ENCODE measurements at regions not wholly inside any gene's neighbourhood (a gene's known extent, or its start where the extent isn't known, plus 50 kb on each side); places are given as distances from the start of the nearest gene placed in this dataset.

DNA sequence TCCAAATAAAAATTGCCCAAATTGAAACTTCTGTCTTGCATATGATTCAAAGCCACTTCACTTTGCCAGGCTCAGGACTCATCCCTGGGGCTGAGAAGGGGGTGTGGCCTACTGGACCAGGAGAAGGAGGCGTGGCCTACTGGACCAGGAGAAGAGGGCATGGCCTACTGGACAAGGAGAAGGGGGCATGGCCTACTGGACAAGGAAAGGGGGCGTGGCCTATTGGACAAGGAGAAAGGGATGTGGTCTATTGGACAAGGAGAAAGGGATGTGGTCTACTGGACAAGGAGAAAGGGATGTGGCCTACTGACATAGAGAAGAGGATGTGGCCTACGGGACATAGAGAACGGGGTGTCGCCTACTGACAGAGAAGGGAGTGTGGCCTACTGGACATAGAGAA, 405.3 kb downstream of the RRAGC start:
- no peak for DNase-seq

GRCh38 chr1:38452246-38452645, 405.7 kb upstream of the POU3F1 start:
- no peak for DNase-seq

DNA sequence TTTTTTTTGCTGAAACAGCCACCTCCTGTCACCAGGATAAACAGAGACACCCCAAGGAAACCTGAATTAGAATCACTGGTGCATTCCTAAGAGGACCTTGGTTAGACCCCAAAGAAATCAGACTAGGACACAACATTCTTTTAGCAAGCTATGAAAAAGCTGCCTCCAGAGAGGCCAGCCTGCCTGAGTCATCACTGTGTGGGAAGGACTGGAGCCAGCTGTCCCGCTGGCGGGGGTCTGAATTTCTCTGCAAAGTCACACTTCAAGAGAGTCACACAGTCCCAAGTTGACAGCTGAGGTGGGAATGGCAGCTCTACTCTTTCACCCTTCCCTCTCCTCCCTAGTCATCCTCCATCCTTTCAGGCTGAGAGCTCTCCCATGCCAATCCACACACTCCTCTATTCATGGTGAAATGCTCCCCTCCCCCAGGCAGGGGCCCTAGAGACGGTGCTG, 405.0 kb upstream of the POU3F1 start:
- DNase-seq = no peak

DNA sequence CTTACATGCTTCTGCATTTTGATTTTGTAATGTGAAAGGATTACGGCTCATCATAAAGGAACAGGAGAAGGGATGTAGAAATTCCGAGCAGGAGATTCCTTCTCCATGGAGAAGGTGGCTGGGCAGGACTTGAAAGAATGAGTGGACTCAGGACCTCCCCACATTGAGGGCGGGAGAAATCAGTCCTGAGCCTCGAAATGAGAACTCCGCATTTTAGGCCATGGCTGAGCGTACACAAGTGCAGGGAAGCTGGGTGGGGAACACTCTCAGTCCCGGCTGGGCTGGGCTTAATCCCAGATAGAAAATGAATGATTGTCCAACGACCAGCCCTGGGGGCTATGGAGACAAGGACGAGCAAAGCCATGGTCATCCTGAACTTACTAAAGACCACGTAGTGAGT, 402.3 kb upstream of the POU3F1 start:
- no peak for DNase-seq

DNA sequence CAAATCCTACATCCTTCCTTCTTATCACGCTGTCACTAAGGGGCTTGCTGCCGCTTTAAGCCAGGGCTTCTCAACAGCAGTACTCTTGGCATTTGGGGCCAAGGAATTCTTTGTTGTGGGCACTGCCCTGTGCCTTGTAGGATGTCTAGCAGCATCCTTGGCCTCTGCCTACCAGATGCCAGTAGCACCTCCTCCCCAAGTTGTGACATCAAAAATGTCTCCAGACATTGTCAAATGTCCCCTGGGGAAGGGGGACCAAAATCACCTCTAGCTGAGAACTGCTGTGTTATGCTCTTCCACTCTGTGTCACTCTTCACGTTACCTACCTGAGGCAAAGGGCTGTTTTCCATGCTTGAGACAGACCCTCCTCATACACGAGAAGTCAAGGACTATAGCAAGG, 400.3 kb upstream of the POU3F1 start:
- DNase-seq = no peak

DNA sequence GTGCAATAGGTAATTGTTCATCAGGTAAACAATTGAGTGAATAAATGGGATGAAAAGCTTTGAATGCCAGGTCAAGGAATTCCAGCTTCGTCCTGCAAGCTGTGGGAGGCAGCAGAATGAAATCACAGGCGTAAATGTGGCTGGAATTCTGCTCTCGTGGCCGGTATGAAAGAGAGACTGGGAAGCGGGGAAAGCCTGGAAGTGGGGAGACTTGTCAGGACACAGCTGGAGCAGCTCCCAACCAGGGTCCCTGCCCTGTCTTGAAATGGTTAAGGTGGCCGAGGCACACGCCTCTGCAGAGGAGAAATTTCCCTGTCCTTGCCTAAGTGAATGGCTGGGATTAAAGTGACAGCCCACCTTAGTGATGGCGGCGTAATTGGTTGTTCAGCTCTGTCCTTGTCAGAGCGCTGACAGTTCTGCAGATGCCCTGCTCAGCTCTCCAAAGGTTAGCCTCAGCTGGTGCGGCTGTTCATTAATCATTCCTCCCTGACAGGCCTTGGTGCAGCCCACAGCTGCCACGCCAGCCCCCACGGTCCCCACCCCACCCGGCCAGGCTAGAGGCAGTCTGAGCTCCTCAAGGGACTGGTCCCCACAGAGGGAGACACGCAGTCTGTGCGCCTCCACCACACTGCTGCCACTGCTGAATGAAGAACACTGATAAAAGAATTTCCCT, 398.3 kb upstream of the POU3F1 start:
- DNase-seq = no peak

- DNase-seq = no peak
Observed at GRCh38 chr1:38444311-38444710, 397.7 kb upstream of the POU3F1 start.

DNA sequence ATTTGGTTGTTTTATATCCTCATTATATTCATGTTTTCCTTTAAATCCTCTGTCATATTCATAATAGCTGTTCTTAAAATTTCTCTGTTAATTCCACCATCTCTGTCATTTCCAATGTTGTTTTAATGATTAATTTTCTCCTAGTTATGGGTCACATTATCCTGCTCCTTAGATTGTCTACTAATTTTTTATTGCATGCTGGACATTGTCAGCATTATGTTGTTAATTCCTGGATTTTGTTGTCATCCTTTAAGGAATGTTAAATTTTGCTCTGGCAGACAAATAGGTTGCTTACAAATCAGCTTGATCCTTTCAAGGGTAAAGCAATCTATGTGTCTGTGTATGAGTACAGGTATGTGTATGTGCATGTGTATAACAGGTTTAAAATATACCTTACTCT, 393.8 kb upstream of the POU3F1 start:
- DNase-seq = no peak

DNA sequence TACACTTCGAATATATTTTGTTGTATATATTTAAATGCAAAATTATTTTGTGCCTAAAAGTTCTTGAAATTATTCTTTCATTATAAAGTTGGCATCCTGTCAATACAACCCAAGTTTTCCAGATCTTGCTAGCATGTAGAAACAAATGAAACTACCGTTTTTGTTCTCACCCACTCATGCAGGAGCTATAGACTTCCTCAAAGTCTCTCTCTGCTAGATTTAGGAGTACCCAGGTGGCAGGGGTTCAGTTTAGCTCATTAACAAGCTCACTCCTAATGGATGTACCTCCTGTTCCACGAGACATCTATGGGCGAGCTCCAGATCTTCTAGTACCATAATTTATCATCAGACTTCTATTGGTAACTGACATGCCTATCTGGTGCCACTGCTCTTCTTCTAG, 390.2 kb upstream of the POU3F1 start:
- DNase-seq = no peak

- DNase-seq = no peak
Observed at GRCh38 chr1:38436006-38436405, 389.4 kb upstream of the POU3F1 start.

GRCh38 chr1:38433084-38433722, 386.6 kb upstream of the POU3F1 start:
- DNase-seq = no peak

DNA sequence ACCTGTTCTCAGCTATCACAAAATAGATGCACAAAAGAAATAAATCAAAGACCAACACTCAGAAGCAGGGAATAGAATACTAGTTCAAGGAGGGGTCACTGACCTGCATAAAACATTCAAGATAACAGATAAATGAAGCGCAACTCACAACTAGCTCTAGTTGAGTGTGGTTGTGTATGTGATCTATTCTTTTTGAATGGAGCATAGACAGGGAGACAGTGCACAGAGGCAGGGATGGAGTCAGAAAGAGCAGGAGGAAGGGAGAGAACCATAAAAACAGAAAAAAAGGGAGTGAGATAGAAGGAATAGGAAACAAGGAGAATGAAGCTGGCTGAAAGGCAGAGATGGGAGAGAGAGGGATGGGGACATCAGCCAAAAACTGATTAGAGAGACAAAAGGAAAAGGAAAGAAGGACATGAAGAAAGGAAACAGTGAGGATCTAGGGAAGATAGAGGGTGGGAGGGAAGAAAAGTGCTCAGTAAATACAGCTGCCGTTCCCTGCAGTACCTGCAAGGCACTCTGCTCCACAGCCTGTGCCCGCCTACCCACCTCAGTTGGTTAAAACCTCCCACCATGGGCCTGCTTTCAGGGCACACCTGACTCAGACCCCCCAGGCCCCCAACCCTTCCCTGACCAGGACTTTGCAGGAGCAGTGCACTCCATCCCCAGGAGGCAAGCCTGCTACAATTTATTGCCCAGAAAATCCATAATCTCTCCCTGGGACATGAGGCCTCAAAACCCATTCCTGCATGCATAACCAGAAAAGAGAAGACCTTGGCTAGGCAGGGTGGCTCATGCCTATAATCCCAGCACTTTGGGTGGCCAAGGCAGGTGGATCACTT, 385.2 kb upstream of the POU3F1 start:
- DNase-seq = no peak

DNA sequence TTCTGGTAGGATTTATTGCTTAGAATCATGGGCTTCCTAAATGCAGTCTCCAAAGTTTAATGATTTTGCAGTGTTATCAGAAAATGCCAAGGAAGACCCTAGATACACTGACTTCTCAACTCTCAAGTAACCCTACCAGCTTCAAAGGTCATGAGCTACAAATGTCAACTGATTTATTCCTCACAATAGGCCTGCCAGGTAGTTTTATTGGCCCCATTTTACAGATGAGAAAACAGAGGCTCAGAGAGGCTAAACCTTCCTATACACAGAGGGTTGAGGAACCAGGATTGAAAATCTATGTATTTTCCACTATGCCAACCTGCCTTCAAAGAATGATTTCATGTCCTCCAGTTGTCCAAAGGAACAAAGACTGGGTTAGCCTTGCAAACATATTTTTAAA, 384.4 kb upstream of the POU3F1 start:
- no peak for DNase-seq

DNA sequence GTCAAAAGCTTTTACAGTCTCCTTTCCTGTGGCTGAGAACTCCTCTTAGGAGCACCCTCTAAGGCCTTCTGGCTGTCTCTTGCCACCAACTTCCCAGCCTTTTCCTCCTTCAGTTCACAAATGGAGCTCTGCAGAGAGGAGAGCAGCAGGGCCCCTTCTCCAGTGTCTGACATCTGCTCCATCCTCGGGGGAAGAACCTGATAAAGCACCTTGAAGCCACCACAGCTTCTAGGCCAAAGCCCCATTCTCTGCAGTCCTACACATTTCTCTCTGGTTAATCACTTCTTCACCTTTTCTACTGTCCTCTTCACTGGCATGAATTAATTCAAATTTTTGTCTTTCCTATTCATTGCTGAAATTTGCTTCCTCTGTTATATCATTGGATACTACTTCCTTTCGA, 378.1 kb upstream of the POU3F1 start:
- no peak for DNase-seq

- no peak for DNase-seq
Observed at GRCh38 chr1:38420666-38421065, 374.1 kb upstream of the POU3F1 start.

GRCh38 chr1:38418195-38419030, 371.8 kb upstream of the POU3F1 start:
- DNase-seq = no peak

- no peak for DNase-seq
Observed at GRCh38 chr1:38403667-38404066, 357.1 kb upstream of the POU3F1 start.

GRCh38 chr1:38402230-38402815, 355.7 kb upstream of the POU3F1 start:
- no peak for DNase-seq

DNA sequence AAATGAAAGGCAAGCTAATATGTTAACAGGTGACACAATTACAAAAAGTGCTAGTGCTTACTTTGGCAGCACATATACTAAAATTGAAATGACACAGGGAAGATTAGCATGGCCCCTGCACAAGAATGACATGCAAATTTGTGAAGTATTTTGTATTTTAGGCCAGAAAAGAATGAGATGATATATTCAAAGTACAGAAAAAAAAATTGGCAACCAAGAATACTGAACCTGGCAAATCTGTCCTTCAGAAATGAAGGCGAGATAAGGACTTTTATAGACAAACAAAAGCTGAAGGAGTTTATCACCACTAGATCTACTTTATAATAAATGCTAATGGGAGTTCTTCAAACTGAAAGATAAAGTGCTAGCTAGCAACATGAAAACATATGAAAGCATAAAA, 350.0 kb upstream of the POU3F1 start:
- DNase-seq = no peak

DNA sequence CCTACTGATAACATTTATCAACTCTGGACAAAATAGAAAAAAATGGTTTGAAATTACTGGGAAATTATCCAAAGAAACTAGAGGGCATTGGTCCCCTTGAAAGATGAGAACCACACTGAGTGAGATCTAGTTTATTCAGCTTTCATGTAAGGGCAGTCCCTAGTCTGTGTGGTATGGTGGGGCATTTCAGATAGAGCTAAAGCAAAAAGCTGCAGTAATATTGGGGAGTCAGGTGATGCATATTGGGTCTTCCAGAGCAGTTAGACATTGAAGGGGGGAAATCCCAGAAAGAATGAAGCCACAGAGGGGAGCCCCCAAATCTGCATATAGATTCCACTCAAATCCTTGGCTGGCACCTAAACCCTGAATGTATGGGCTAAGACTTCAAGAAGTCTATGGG, 347.7 kb upstream of the POU3F1 start:
- DNase-seq = no peak

- DNase-seq = no peak
Observed at GRCh38 chr1:38392861-38393260, 346.3 kb upstream of the POU3F1 start.

- DNase-seq = no peak
Observed at GRCh38 chr1:38381256-38381655, 334.7 kb upstream of the POU3F1 start.

DNA sequence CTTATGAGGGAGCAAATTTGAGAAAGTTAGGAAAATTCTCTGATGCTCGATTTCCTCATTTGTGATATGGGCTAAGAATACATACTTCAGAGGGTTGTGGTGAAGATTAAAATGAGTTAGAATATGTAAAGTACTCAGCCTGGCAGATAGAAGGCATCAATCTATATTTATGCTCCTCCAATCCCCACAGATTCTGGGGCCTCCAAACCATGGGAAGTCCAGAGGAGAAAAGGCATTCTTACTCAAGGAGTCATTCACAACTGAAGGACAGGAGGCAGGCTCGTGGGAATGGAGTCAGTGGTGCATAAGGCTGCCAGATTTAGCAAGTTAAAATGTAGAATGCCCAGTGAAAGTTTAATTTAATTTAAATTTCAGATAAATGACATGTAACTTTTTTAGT, 330.0 kb upstream of the POU3F1 start:
- DNase-seq = no peak
